Prostate gland (tissue), 2 donors: ENCODE measurements at regions not wholly inside any gene's neighbourhood (a gene's known extent, or its start where the extent isn't known, plus 50 kb on each side); places are given as distances from the start of the nearest gene placed in this dataset.

Experiments used
- POLR2A ChIP-seq: fragments of 450-650 bp; IDR thresholded peaks from one replicate; pipeline ENCODE4 v1.6.1; 2016; ENCODE audit warnings: antibody characterized with exemption, mild to moderate bottlenecking
- POLR2AphosphoS5 ChIP-seq: sonication (generic); formaldehyde crosslinking; IDR thresholded peaks from one replicate; pipeline ENCODE4 v1.6.1; 2017; ENCODE audit warnings: antibody characterized with exemption
- TF ChIP-seq, protein P1 (sequence below), 4 experiments: fragments of 200-600 bp in 2 of 4; fragments of 450-650 bp in 2 of 4; sonication (generic) in 2 of 4; IDR thresholded peaks; 1 replicate in 3 of 4; 2 replicates in 1 of 4; pipeline ENCODE4 v1.5.1; 2016 to 2019; ENCODE audit warnings: antibody characterized with exemption in 4 of 4, mild to moderate bottlenecking in 2 of 4, moderate library complexity in 2 of 4

DNA sequence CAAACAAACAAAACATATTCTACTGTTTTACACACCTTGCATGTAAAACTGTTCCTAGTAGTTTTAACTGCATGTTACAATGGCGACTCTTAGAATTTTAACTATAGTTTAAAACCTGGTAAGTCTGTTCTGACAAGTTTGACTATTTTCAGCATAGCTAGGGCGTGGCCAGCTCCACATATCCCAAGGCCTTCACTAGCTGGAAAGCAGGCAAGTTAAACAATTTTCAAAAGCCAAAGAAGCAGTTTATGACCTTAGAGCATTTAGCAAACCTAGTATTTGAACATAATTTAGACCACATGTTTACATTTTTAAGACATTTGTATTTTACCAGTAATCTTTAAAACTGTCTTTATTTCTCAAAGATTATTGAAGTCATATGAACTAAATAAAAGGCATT, 402.8 kb upstream of the SYT4 start:
- TF ChIP-seq, protein P1, sequence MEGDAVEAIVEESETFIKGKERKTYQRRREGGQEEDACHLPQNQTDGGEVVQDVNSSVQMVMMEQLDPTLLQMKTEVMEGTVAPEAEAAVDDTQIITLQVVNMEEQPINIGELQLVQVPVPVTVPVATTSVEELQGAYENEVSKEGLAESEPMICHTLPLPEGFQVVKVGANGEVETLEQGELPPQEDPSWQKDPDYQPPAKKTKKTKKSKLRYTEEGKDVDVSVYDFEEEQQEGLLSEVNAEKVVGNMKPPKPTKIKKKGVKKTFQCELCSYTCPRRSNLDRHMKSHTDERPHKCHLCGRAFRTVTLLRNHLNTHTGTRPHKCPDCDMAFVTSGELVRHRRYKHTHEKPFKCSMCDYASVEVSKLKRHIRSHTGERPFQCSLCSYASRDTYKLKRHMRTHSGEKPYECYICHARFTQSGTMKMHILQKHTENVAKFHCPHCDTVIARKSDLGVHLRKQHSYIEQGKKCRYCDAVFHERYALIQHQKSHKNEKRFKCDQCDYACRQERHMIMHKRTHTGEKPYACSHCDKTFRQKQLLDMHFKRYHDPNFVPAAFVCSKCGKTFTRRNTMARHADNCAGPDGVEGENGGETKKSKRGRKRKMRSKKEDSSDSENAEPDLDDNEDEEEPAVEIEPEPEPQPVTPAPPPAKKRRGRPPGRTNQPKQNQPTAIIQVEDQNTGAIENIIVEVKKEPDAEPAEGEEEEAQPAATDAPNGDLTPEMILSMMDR (IDR thresholded peaks at IDR 0.05) = no peak
- TF ChIP-seq POLR2A = no peak
- TF ChIP-seq POLR2AphosphoS5 = no peak
